NCI-H1417 (cell line): ENCODE measurements at regions not wholly inside any gene's neighbourhood (a gene's known extent, or its start where the extent isn't known, plus 50 kb on each side); places are given as distances from the start of the nearest gene placed in this dataset.

Experiments
- DNase-seq, 3 experiments: peaks; one replicate each; lab custom pipeline; 2025; lab: John Stamatoyannopoulos, UW

GRCh38 chr1:227372726-227373130 is 54.4 kb upstream of the CDC42BPA start:
- peak; percentile 23 to 82 (median 33) for DNase-seq

DNA sequence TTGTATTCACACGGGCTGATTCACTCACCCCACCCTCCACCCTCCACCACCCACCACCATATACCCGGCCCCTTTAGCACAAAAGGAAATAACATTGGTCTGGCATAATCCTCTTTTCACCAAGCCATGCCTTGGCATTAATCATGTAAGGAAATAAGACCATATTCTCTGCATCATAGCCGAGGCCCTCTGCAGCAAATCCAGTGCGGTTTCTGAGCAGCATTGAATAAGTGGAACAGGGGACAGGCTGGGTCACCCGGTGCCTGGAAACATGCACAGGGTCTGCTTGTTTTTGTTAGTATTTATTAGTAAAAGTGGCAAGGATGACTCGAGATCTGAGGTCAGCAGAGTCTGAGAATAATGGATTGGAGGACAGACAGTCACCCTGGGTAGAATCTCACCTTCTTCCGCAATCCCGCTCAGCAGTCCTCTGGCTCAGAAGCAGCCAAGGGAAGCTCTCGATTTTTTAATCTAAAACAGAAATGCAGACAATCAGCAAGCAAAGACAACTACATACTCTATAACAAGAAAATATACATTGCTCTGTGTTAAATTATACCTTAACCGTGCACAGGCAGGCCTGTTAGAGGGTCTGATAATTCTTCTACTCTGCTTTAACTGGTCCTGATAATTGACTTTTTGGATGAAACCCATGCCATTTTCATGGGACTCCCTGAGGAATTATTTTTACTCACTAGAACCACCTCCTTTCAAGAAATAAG is 52.4 kb upstream of the CDC42BPA start:
- DNase-seq = no peak

- DNase-seq = no peak
Measured at GRCh38 chr1:227369102-227369760, 50.9 kb upstream of the CDC42BPA start.
